Activated CD4-positive, CD25-positive, alpha-beta regulatory T cell treated with anti-CD3 and anti-CD28 coated beads, Interleukin-2, amount 50 U/mL, for 72 hours (primary cell): ENCODE measurements at regions not wholly inside any gene's neighbourhood (a gene's known extent, or its start where the extent isn't known, plus 50 kb on each side); places are given as distances from the start of the nearest gene placed in this dataset.

Experiments used
- DNase-seq: peaks from one replicate; pipeline ENCODE4 v3.0.0; 2021

- DNase-seq: no peak
These were observed 185.0 kb downstream of the MED10 start for GRCh38 chr5:6193310-6193709.

- DNase-seq: no peak
These were observed 187.5 kb downstream of the MED10 start for GRCh38 chr5:6190838-6191237.

GRCh38 chr5:6188976-6189375 is 189.4 kb downstream of the MED10 start:
- DNase-seq: no peak

- no peak for DNase-seq
These were observed 190.0 kb downstream of the MED10 start for GRCh38 chr5:6188344-6188743.

GRCh38 chr5:6187501-6187900 is 190.8 kb downstream of the MED10 start:
- DNase-seq: no peak

- DNase-seq: no peak
These were observed 192.8 kb downstream of the MED10 start for GRCh38 chr5:6185574-6185973.

- no peak for DNase-seq
These were observed 193.9 kb downstream of the MED10 start for GRCh38 chr5:6184481-6184880.

GRCh38 chr5:6183391-6184390 is 194.7 kb downstream of the MED10 start:
- no peak for DNase-seq

- no peak for DNase-seq
These were observed 196.0 kb downstream of the MED10 start for GRCh38 chr5:6182271-6182815.

- no peak for DNase-seq
These were observed 196.5 kb downstream of the MED10 start for GRCh38 chr5:6181871-6182270.

- DNase-seq: no peak
These were observed 197.1 kb downstream of the MED10 start for GRCh38 chr5:6181147-6181729.

- no peak for DNase-seq
These were observed 198.0 kb downstream of the MED10 start for GRCh38 chr5:6180231-6180872.

GRCh38 chr5:6178846-6179532 is 199.4 kb downstream of the MED10 start:
- no peak for DNase-seq

- no peak for DNase-seq
These were observed 200.4 kb downstream of the MED10 start for GRCh38 chr5:6177926-6178325.

- no peak for DNase-seq
These were observed 202.1 kb downstream of the MED10 start for GRCh38 chr5:6176102-6176693.

- no peak for DNase-seq
These were observed 203.0 kb downstream of the MED10 start for GRCh38 chr5:6175172-6175854.

GRCh38 chr5:6169660-6170059 is 208.7 kb downstream of the MED10 start:
- no peak for DNase-seq

GRCh38 chr5:6166698-6167394 is 211.5 kb downstream of the MED10 start:
- no peak for DNase-seq

GRCh38 chr5:6163913-6164312 is 214.4 kb downstream of the MED10 start:
- DNase-seq: no peak

- no peak for DNase-seq
These were observed 216.2 kb downstream of the MED10 start for GRCh38 chr5:6162175-6162574.

- DNase-seq: no peak
These were observed 217.1 kb downstream of the MED10 start for GRCh38 chr5:6161257-6161656.
